K562 (cell line): ENCODE measurements at regions not wholly inside any gene's neighbourhood (a gene's known extent, or its start where the extent isn't known, plus 50 kb on each side); places are given as distances from the start of the nearest gene placed in this dataset.

ENCODE experiments used
- NR2F6 ChIP-seq: fragments of 450-650 bp; formaldehyde crosslinking; IDR thresholded peaks from 2 replicates; pipeline ENCODE4 v1.4.0; 2020; ENCODE audit warnings: mild to moderate bottlenecking
- NR3C1 ChIP-seq: sonication (generic); formaldehyde crosslinking; IDR thresholded peaks from 2 replicates; pipeline ENCODE4 v1.8.1; 2022; ENCODE audit warnings: missing genetic modification reagents
- SIN3A ChIP-seq, 2 experiments: fragments of 150-350 bp in 1 of 2; IDR thresholded peaks; 2 replicates each; pipeline ENCODE4 v1.6.1; 2011 to 2016; ENCODE audit warnings: borderline replicate concordance in 2 of 2, low read depth in 2 of 2, low read length in 2 of 2, mild to moderate bottlenecking in 2 of 2, moderate library complexity in 2 of 2; ENCODE audit not compliant: control insufficient read depth in 1 of 2
- SMC3 ChIP-seq: conservative IDR thresholded peaks from 2 replicates; pipeline ENCODE4 v1.6.1; 2011; ENCODE audit warnings: low read depth, low read length, improper control_type of control experiment; ENCODE audit not compliant: insufficient read depth
- TAF1 ChIP-seq: IDR thresholded peaks from 2 replicates; pipeline ENCODE4 v1.6.1; 2011; ENCODE audit warnings: mild to moderate bottlenecking, low read length, moderate library complexity; ENCODE audit not compliant: insufficient read depth, control insufficient read depth, severe bottlenecking; ENCODE audit errors: extremely low read depth
- TBP ChIP-seq: optimal IDR thresholded peaks from 2 replicates; pipeline ENCODE3; 2011; ENCODE audit warnings: low read depth, low read length, improper control_type of control experiment
- TF ChIP-seq, protein P1 (sequence below): fragments of 450-650 bp; IDR thresholded peaks from 2 replicates; pipeline ENCODE4 v1.6.1; 2016; ENCODE audit warnings: low read depth, mild to moderate bottlenecking, moderate library complexity
- TF ChIP-seq, protein P2 (sequence below): fragments of 200-600 bp; sonication (generic); IDR thresholded peaks from one replicate; pipeline ENCODE4 v1.6.1; 2012; ENCODE audit warnings: mild to moderate bottlenecking, low read depth, low read length, inconsistent platforms
- TF ChIP-seq, protein P3 (sequence below): sonication (generic); formaldehyde crosslinking; IDR thresholded peaks from 2 replicates; pipeline ENCODE4 v1.8.0; 2022; ENCODE audit warnings: mild to moderate bottlenecking, missing genetic modification reagents
- TF ChIP-seq, protein P4 (sequence below): sonication (generic); formaldehyde crosslinking; IDR thresholded peaks from 2 replicates; pipeline ENCODE4 v1.5.0; 2020; ENCODE audit warnings: missing genetic modification reagents

DNA sequence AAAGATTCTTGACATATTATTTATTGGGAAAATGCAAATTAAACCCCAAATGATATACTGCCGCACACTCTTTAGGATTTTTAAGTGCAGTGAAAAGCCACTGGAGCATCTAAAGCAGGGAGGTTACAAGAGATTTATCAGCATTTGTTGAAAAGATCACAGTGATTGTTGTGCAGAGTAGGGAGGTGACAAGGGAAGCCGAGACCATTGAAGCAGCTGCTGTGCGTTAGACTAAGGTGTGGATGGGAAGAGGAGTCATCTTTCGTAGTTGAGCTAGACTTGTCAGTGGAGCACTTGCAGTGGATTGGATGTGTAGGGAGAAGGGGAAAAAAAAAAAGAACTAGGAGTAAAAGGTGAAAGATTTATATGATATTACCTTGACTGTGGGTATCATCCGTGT lies 854.6 kb downstream of the NTRK3 start:
- TF ChIP-seq TBP (no peak), SIN3A (IDR thresholded peaks at IDR 0.05; ENCODE audit: borderline replicate concordance in 2 of 2, control insufficient read depth in 1 of 2, low read depth in 2 of 2, low read length in 2 of 2) (no peak), TAF1 (no peak), NR3C1 (CRISPR knock-in tag) (no peak), NR2F6 (no peak), SMC3 (no peak)
- TF ChIP-seq, protein P1, sequence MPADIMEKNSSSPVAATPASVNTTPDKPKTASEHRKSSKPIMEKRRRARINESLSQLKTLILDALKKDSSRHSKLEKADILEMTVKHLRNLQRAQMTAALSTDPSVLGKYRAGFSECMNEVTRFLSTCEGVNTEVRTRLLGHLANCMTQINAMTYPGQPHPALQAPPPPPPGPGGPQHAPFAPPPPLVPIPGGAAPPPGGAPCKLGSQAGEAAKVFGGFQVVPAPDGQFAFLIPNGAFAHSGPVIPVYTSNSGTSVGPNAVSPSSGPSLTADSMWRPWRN: no peak
- TF ChIP-seq, protein P2, sequence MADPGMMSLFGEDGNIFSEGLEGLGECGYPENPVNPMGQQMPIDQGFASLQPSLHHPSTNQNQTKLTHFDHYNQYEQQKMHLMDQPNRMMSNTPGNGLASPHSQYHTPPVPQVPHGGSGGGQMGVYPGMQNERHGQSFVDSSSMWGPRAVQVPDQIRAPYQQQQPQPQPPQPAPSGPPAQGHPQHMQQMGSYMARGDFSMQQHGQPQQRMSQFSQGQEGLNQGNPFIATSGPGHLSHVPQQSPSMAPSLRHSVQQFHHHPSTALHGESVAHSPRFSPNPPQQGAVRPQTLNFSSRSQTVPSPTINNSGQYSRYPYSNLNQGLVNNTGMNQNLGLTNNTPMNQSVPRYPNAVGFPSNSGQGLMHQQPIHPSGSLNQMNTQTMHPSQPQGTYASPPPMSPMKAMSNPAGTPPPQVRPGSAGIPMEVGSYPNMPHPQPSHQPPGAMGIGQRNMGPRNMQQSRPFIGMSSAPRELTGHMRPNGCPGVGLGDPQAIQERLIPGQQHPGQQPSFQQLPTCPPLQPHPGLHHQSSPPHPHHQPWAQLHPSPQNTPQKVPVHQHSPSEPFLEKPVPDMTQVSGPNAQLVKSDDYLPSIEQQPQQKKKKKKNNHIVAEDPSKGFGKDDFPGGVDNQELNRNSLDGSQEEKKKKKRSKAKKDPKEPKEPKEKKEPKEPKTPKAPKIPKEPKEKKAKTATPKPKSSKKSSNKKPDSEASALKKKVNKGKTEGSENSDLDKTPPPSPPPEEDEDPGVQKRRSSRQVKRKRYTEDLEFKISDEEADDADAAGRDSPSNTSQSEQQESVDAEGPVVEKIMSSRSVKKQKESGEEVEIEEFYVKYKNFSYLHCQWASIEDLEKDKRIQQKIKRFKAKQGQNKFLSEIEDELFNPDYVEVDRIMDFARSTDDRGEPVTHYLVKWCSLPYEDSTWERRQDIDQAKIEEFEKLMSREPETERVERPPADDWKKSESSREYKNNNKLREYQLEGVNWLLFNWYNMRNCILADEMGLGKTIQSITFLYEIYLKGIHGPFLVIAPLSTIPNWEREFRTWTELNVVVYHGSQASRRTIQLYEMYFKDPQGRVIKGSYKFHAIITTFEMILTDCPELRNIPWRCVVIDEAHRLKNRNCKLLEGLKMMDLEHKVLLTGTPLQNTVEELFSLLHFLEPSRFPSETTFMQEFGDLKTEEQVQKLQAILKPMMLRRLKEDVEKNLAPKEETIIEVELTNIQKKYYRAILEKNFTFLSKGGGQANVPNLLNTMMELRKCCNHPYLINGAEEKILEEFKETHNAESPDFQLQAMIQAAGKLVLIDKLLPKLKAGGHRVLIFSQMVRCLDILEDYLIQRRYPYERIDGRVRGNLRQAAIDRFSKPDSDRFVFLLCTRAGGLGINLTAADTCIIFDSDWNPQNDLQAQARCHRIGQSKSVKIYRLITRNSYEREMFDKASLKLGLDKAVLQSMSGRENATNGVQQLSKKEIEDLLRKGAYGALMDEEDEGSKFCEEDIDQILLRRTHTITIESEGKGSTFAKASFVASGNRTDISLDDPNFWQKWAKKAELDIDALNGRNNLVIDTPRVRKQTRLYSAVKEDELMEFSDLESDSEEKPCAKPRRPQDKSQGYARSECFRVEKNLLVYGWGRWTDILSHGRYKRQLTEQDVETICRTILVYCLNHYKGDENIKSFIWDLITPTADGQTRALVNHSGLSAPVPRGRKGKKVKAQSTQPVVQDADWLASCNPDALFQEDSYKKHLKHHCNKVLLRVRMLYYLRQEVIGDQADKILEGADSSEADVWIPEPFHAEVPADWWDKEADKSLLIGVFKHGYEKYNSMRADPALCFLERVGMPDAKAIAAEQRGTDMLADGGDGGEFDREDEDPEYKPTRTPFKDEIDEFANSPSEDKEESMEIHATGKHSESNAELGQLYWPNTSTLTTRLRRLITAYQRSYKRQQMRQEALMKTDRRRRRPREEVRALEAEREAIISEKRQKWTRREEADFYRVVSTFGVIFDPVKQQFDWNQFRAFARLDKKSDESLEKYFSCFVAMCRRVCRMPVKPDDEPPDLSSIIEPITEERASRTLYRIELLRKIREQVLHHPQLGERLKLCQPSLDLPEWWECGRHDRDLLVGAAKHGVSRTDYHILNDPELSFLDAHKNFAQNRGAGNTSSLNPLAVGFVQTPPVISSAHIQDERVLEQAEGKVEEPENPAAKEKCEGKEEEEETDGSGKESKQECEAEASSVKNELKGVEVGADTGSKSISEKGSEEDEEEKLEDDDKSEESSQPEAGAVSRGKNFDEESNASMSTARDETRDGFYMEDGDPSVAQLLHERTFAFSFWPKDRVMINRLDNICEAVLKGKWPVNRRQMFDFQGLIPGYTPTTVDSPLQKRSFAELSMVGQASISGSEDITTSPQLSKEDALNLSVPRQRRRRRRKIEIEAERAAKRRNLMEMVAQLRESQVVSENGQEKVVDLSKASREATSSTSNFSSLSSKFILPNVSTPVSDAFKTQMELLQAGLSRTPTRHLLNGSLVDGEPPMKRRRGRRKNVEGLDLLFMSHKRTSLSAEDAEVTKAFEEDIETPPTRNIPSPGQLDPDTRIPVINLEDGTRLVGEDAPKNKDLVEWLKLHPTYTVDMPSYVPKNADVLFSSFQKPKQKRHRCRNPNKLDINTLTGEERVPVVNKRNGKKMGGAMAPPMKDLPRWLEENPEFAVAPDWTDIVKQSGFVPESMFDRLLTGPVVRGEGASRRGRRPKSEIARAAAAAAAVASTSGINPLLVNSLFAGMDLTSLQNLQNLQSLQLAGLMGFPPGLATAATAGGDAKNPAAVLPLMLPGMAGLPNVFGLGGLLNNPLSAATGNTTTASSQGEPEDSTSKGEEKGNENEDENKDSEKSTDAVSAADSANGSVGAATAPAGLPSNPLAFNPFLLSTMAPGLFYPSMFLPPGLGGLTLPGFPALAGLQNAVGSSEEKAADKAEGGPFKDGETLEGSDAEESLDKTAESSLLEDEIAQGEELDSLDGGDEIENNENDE: no peak
- TF ChIP-seq, protein P3, sequence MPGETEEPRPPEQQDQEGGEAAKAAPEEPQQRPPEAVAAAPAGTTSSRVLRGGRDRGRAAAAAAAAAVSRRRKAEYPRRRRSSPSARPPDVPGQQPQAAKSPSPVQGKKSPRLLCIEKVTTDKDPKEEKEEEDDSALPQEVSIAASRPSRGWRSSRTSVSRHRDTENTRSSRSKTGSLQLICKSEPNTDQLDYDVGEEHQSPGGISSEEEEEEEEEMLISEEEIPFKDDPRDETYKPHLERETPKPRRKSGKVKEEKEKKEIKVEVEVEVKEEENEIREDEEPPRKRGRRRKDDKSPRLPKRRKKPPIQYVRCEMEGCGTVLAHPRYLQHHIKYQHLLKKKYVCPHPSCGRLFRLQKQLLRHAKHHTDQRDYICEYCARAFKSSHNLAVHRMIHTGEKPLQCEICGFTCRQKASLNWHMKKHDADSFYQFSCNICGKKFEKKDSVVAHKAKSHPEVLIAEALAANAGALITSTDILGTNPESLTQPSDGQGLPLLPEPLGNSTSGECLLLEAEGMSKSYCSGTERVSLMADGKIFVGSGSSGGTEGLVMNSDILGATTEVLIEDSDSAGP (CRISPR knock-in tag): no peak
- TF ChIP-seq, protein P4, sequence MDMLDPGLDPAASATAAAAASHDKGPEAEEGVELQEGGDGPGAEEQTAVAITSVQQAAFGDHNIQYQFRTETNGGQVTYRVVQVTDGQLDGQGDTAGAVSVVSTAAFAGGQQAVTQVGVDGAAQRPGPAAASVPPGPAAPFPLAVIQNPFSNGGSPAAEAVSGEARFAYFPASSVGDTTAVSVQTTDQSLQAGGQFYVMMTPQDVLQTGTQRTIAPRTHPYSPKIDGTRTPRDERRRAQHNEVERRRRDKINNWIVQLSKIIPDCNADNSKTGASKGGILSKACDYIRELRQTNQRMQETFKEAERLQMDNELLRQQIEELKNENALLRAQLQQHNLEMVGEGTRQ (CRISPR knock-in tag): no peak
